IMR-90 (cell line): ENCODE measurements at regions not wholly inside any gene's neighbourhood (a gene's known extent, or its start where the extent isn't known, plus 50 kb on each side); places are given as distances from the start of the nearest gene placed in this dataset.

Experiments
- ATAC-seq: fragments of 200-7000 bp; cut with Tn5 transposase; 2 replicates; pipeline ENCODE4 v1.9.1; 2020; ENCODE audit warnings: low read depth, mild to moderate bottlenecking, moderate library complexity
- BruUV-seq: library from RNA; stranded (reverse); fragments of 400-500 nt; replicated peaks from 2 replicates; lab custom pipeline; 2021; lab: Mats Ljungman, UMichigan
- CTCF ChIA-PET: fragments of 300-600 bp; formaldehyde crosslinking; extraction: SDS; loops from one replicate; lab custom pipeline; 2021; ENCODE audit warnings: antibody characterized with exemption; lab: Yijun Ruan, JAX
- POLR2A ChIA-PET: fragments of 300-600 bp; sonication (Branson Sonifier 250); formaldehyde crosslinking; loops from one replicate; lab custom pipeline; 2022; ENCODE audit warnings: antibody characterized with exemption; ENCODE audit not compliant: unreplicated experiment; lab: Charles Lee
- DNase-seq: peaks from one replicate; pipeline ENCODE4 v3.0.0; 2013
- H2AFZ ChIP-seq: replicated peaks from 2 replicates; pipeline ENCODE3; 2013; ENCODE audit warnings: low read length, mild to moderate bottlenecking; ENCODE audit not compliant: poor library complexity
- H2AK5ac ChIP-seq: 2 replicates; pipeline ENCODE4 v1.6.1; 2013; ENCODE audit warnings: low read depth, low read length, inconsistent platforms
- H2AK9ac ChIP-seq: replicated peaks from 2 replicates; pipeline ENCODE3; 2013; ENCODE audit warnings: mild to moderate bottlenecking, low read depth, low read length, moderate library complexity; ENCODE audit not compliant: poor library complexity
- H2BK120ac ChIP-seq: 2 replicates; pipeline ENCODE4 v1.6.1; 2013; ENCODE audit warnings: low read depth, low read length, inconsistent platforms
- H2BK15ac ChIP-seq: 3 replicates; pipeline ENCODE4 v1.6.1; 2013; ENCODE audit warnings: low read depth, low read length, inconsistent platforms
- H2BK20ac ChIP-seq: 2 replicates; pipeline ENCODE4 v1.6.1; 2013; ENCODE audit warnings: low read depth, mild to moderate bottlenecking, inconsistent platforms, low read length, moderate library complexity
- H2BK5ac ChIP-seq: 2 replicates; pipeline ENCODE4 v1.6.1; 2013; ENCODE audit warnings: mild to moderate bottlenecking, low read depth, low read length, inconsistent platforms; ENCODE audit not compliant: poor library complexity, severe bottlenecking
- H3K14ac ChIP-seq: replicated peaks from 2 replicates; pipeline ENCODE4 v1.6.1; 2013; ENCODE audit warnings: low read depth, low read length, inconsistent platforms
- H3K18ac ChIP-seq: 2 replicates; pipeline ENCODE4 v1.6.1; 2013; ENCODE audit warnings: low read depth, low read length, control low read depth
- H3K23ac ChIP-seq: 2 replicates; pipeline ENCODE4 v1.6.1; 2013; ENCODE audit warnings: low read depth, low read length, inconsistent platforms
- H3K27ac ChIP-seq: 2 replicates; pipeline ENCODE4 v1.5.1; 2013; ENCODE audit warnings: mild to moderate bottlenecking, control low read depth, low read length; ENCODE audit not compliant: insufficient read depth
- H3K27me3 ChIP-seq: 2 replicates; pipeline ENCODE4 v1.6.1; 2013; ENCODE audit warnings: low read length; ENCODE audit not compliant: control insufficient read depth, insufficient read depth
- H3K36me3 ChIP-seq: 2 replicates; pipeline ENCODE4 v1.6.1; 2013; ENCODE audit warnings: low read length, mixed read lengths; ENCODE audit not compliant: control insufficient read depth, insufficient read depth
- H3K4ac ChIP-seq: 2 replicates; pipeline ENCODE4 v1.6.1; 2013; ENCODE audit warnings: low read depth, low read length, inconsistent platforms
- H3K4me1 ChIP-seq: 2 replicates; pipeline ENCODE4 v1.6.1; 2013; ENCODE audit warnings: low read length, mixed read lengths; ENCODE audit not compliant: control insufficient read depth, insufficient read depth
- H3K4me2 ChIP-seq: 2 replicates; pipeline ENCODE4 v1.6.1; 2013; ENCODE audit warnings: low read depth, mild to moderate bottlenecking, control low read depth, low read length, moderate library complexity
- H3K4me3 ChIP-seq: 2 replicates; pipeline ENCODE4 v1.5.1; 2013; ENCODE audit warnings: low read depth, mild to moderate bottlenecking, control low read depth, low read length, moderate library complexity; ENCODE audit not compliant: insufficient read depth
- H3K56ac ChIP-seq: 2 replicates; pipeline ENCODE4 v1.6.1; 2013; ENCODE audit warnings: low read length, inconsistent platforms; ENCODE audit not compliant: insufficient read depth; ENCODE audit errors: extremely low read depth
- H3K79me1 ChIP-seq, 2 experiments: 2 replicates each; pipeline ENCODE4 v1.6.1; 2013; ENCODE audit warnings: low read length in 2 of 2, inconsistent platforms in 1 of 2, low read depth in 1 of 2
- H3K9ac ChIP-seq: 2 replicates; pipeline ENCODE4 v1.6.1; 2013; ENCODE audit warnings: low read depth, low read length, control low read depth
- H3K9me1 ChIP-seq: 2 replicates; pipeline ENCODE4 v1.6.1; 2013; ENCODE audit warnings: low read length, inconsistent platforms; ENCODE audit not compliant: insufficient read depth
- H3K9me3 ChIP-seq: 2 replicates; pipeline ENCODE4 v1.6.1; 2013; ENCODE audit warnings: low read length; ENCODE audit not compliant: control insufficient read depth, insufficient read depth
- H4K20me1 ChIP-seq: 2 replicates; pipeline ENCODE4 v1.6.1; 2013; ENCODE audit warnings: low read length, inconsistent platforms; ENCODE audit not compliant: insufficient read depth
- H4K5ac ChIP-seq: 2 replicates; pipeline ENCODE4 v1.6.1; 2013; ENCODE audit warnings: mild to moderate bottlenecking, low read depth, low read length, control low read depth
- H4K8ac ChIP-seq, 2 experiments: 2 replicates each; pipeline ENCODE4 v1.6.1; 2013; ENCODE audit warnings: low read depth in 2 of 2, low read length in 2 of 2, control low read depth in 1 of 2, inconsistent platforms in 1 of 2
- H4K91ac ChIP-seq: 2 replicates; pipeline ENCODE4 v1.6.1; 2013; ENCODE audit warnings: low read depth, low read length, inconsistent platforms; ENCODE audit not compliant: insufficient read depth
- BHLHE40 ChIP-seq: fragments of 150-350 bp; IDR thresholded peaks from 2 replicates; pipeline ENCODE4 v1.6.1; 2016; ENCODE audit warnings: mild to moderate bottlenecking, low read depth, low read length
- CEBPB ChIP-seq: IDR thresholded peaks from 2 replicates; pipeline ENCODE4 v1.6.1; 2012; ENCODE audit warnings: low read depth, low read length, improper control_type of control experiment
- CHD1 ChIP-seq: IDR thresholded peaks from 2 replicates; pipeline ENCODE4 v1.6.1; 2012; ENCODE audit warnings: low read depth, low read length, improper control_type of control experiment
- FOS ChIP-seq: fragments of 150-350 bp; IDR thresholded peaks from 2 replicates; pipeline ENCODE4 v1.6.1; 2016; ENCODE audit warnings: low read depth, low read length
- MAFK ChIP-seq: IDR thresholded peaks from 2 replicates; pipeline ENCODE4 v1.6.1; 2012; ENCODE audit warnings: low read depth, low read length, improper control_type of control experiment
- MAZ ChIP-seq: IDR thresholded peaks from 2 replicates; pipeline ENCODE4 v1.6.1; 2012; ENCODE audit warnings: low read depth, mild to moderate bottlenecking, low read length, improper control_type of control experiment, moderate library complexity, borderline replicate concordance
- MXI1 ChIP-seq: IDR thresholded peaks from 2 replicates; pipeline ENCODE4 v1.6.1; 2012; ENCODE audit warnings: low read depth, mild to moderate bottlenecking, low read length, moderate library complexity, borderline replicate concordance
- NFE2L2 ChIP-seq: fragments of 150-350 bp; IDR thresholded peaks from 2 replicates; pipeline ENCODE4 v1.6.1; 2016; ENCODE audit warnings: low read depth, mild to moderate bottlenecking, low read length
- POLR2A ChIP-seq: IDR thresholded peaks from 2 replicates; pipeline ENCODE4 v1.6.1; 2012; ENCODE audit warnings: mild to moderate bottlenecking, low read depth, low read length
- RAD21 ChIP-seq: IDR thresholded peaks from 2 replicates; pipeline ENCODE4 v1.6.1; 2012; ENCODE audit warnings: low read length, improper control_type of control experiment
- RCOR1 ChIP-seq: IDR thresholded peaks from 2 replicates; pipeline ENCODE4 v1.6.1; 2012; ENCODE audit warnings: mild to moderate bottlenecking, low read length, improper control_type of control experiment; ENCODE audit not compliant: insufficient replicate concordance
- RFX5 ChIP-seq: IDR thresholded peaks from 2 replicates; pipeline ENCODE4 v1.8.0; 2012; ENCODE audit warnings: low read depth, mild to moderate bottlenecking, low read length, moderate library complexity
- SMC3 ChIP-seq: fragments of 150-350 bp; IDR thresholded peaks from 2 replicates; pipeline ENCODE4 v1.6.1; 2016; ENCODE audit warnings: low read depth, mild to moderate bottlenecking, antibody characterized with exemption, low read length, moderate library complexity
- WGBS, 2 experiments: methylation state at CpG; one replicate each; pipeline versions ENCODE4 v1.1.5 to v1.1.7; 2013; ENCODE audit warnings: missing lambda C conversion rate in 2 of 2; ENCODE audit not compliant: insufficient read length in 1 of 2; ENCODE audit errors: extremely low coverage in 2 of 2; 5-methylcytosine and 5-hydroxymethylcytosine counted together
- dilution Hi-C: fragments of 300-500 bp; cut with HindIII; formaldehyde crosslinking; loops from one replicate; pipeline ENCODE4 v1.14.3; 2018; ENCODE audit warnings: low sequenced_read_pairs; ENCODE audit not compliant: unreplicated experiment
- in situ Hi-C: fragments of 300-500 bp; cut with MboI; formaldehyde crosslinking; loops from 3 replicates; pipeline ENCODE4 v1.14.3; 2019; ENCODE audit warnings: low sequenced_read_pairs, inconsistent platforms, mixed read lengths
- intact Hi-C: fragments of 100-400 bp; cut with micrococcal nuclease; formaldehyde crosslinking; loops from 2 replicates; pipeline ENCODE4 v1.10.0; 2022
- TF ChIP-seq, protein P1 (sequence below): fragments of 150-350 bp; IDR thresholded peaks from 2 replicates; pipeline ENCODE4 v1.6.1; 2016; ENCODE audit warnings: low read depth, mild to moderate bottlenecking, low read length, moderate library complexity, borderline replicate concordance

DNA sequence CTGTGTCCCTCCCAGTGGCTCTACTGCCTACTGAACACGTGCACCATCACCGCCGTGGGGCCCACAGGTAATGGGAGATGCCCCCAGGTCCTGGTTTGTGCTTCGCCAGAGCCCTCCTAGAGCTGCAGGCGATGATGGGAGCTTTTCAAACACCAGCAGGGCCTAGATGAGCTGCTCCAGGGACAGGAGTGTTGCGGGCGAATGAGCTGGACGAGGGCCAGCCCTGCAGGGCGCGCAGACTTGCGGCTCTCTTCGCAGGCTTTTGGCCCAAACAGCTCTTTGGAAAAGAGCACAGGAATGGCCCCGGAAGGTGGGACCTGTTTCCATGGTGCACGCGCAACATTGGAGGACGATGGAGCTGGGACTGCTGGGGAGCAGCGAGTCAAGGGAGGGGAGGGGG lies 409.3 kb upstream of the SULF2 start:
- Histone ChIP-seq H3K4ac (no peak overlapping the region), H3K9me1 (no peaks in the 10 kb centered on the region), H3K79me1 (no peaks in the 10 kb centered on the region), H3K18ac (no peak overlapping the region), H2BK5ac (no peak overlapping the region), H4K91ac (no peak overlapping the region), H3K4me1 (no peaks in the 10 kb centered on the region), H3K9ac (no peak overlapping the region), H4K5ac (no peak overlapping the region), H2BK20ac (no peak overlapping the region), H3K14ac (no peak overlapping the region), H3K56ac (no peak overlapping the region), H3K27ac (no peak overlapping the region), H3K4me3 (no peak overlapping the region), H3K27me3 (peaks cover 2% of the 10 kb centered on the region; the same call in 1 of the 2 replicates), H2AK9ac (no peak overlapping the region), H2BK15ac (no peak overlapping the region), H2AFZ (no peak overlapping the region), H2BK120ac (no peak overlapping the region), H3K9me3 (no peaks in the 10 kb centered on the region), H3K4me2 (no peak overlapping the region), H3K23ac (no peak overlapping the region), H2AK5ac (no peak overlapping the region), H4K8ac (no peak overlapping the region), H4K20me1 (no peaks in the 10 kb centered on the region), H3K36me3 (no peaks in the 10 kb centered on the region)
- CTCF ChIA-PET = no interaction called here
- intact Hi-C loops (no loop called here), dilution Hi-C loops (no loop called here), in situ Hi-C loops (no loop called here)
- WGBS, 2 experiments = 70% methylated on average over 2 of the region's 17 CpGs; no CpG with 5 or more reads in 1 of the 2 experiments
- no TSS peak for BruUV-seq
- no peak for DNase-seq
- TF ChIP-seq MXI1 (no peak), MAFK (no peak), FOS (no peak), CHD1 (no peak), RFX5 (no peak), BHLHE40 (no peak), MAZ (no peak), RCOR1 (no peak), RAD21 (no peak), CEBPB (no peak), SMC3 (no peak), NFE2L2 (no peak), POLR2A (no peak)
- TF ChIP-seq, protein P1, sequence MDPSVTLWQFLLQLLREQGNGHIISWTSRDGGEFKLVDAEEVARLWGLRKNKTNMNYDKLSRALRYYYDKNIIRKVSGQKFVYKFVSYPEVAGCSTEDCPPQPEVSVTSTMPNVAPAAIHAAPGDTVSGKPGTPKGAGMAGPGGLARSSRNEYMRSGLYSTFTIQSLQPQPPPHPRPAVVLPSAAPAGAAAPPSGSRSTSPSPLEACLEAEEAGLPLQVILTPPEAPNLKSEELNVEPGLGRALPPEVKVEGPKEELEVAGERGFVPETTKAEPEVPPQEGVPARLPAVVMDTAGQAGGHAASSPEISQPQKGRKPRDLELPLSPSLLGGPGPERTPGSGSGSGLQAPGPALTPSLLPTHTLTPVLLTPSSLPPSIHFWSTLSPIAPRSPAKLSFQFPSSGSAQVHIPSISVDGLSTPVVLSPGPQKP = no peak
- ATAC-seq = no peak
- POLR2A ChIA-PET = no interaction called here
